BLaER1 treated with 17β-estradiol and CSF1 and Interleukin-3, amounts not matched to agents 10 nM and 100 nM (cell line): ENCODE measurements at regions not wholly inside any gene's neighbourhood (a gene's known extent, or its start where the extent isn't known, plus 50 kb on each side); places are given as distances from the start of the nearest gene placed in this dataset.

ENCODE experiments used
- H3K27ac ChIP-seq, 11 experiments: shearing (Covaris generic); formaldehyde crosslinking; 2 replicates each; pipeline ENCODE4 v1.8.1; 2022
- H3K27me3 ChIP-seq, 11 experiments: shearing (Covaris generic); formaldehyde crosslinking; 2 replicates each; pipeline ENCODE4 v1.8.1; 2022
- H3K36me3 ChIP-seq, 11 experiments: shearing (Covaris generic); formaldehyde crosslinking; 2 replicates each; pipeline ENCODE4 v1.8.1; 2022
- H3K4me1 ChIP-seq, 10 experiments: shearing (Covaris generic); formaldehyde crosslinking; 2 replicates each; pipeline ENCODE4 v1.8.1; 2022
- H3K4me2 ChIP-seq, 11 experiments: shearing (Covaris generic); formaldehyde crosslinking; 2 replicates each; pipeline ENCODE4 v1.8.1; 2022
- H3K4me3 ChIP-seq, 10 experiments: shearing (Covaris generic); formaldehyde crosslinking; 2 replicates each; pipeline ENCODE4 v1.8.1; 2022
- H3K9ac ChIP-seq, 11 experiments: shearing (Covaris generic); formaldehyde crosslinking; 2 replicates each; pipeline ENCODE4 v1.8.1; 2022
- H3K9me3 ChIP-seq, 11 experiments: shearing (Covaris generic); formaldehyde crosslinking; replicated peaks in 1 of 11; 2 replicates each; pipeline ENCODE4 v1.8.1; 2022
- H4K20me1 ChIP-seq, 11 experiments: shearing (Covaris generic); formaldehyde crosslinking; 2 replicates each; pipeline ENCODE4 v1.8.1; 2022
- Cebpa-rat ChIP-seq, 11 experiments: shearing (Covaris generic); IDR thresholded peaks; 2 replicates each; pipeline ENCODE4 v1.8.1; 2022

- no peaks in the 10 kb centered on the region for H4K20me1 ChIP-seq
- H3K36me3 ChIP-seq, result no peaks in the 10 kb centered on the region
- no peak overlapping the region for H3K4me3 ChIP-seq
- no peak for TF ChIP-seq Cebpa-rat (IDR thresholded peaks at IDR 0.05)
- no peaks in the 10 kb centered on the region for H3K4me1 ChIP-seq
- no peak overlapping the region for H3K9ac ChIP-seq
- H3K4me2 ChIP-seq, result no peak overlapping the region
- H3K27me3 ChIP-seq, result no peaks in the 10 kb centered on the region
- H3K9me3 ChIP-seq, result peaks cover 20 to 26% (median 23%) of the 10 kb centered on the region in 11 experiments
- H3K27ac ChIP-seq, result no peak overlapping the region
Measured at GRCh38 chr3:27848826-27849225, 126.7 kb upstream of the EOMES start.

GRCh38 chr3:27859821-27860220, 137.7 kb upstream of the EOMES start:
- H3K4me1 ChIP-seq, result no peaks in the 10 kb centered on the region
- H4K20me1 ChIP-seq, result no peaks in the 10 kb centered on the region
- no peak overlapping the region for H3K27ac ChIP-seq
- H3K4me3 ChIP-seq, result no peak overlapping the region
- no peak for TF ChIP-seq Cebpa-rat (IDR thresholded peaks at IDR 0.05)
- no peaks in the 10 kb centered on the region for H3K27me3 ChIP-seq
- peaks cover 3 to 10% (median 8%) of the 10 kb centered on the region in 11 experiments; a peak in 16 of 22 replicates for H3K9me3 ChIP-seq
- no peaks in the 10 kb centered on the region for H3K36me3 ChIP-seq
- no peak overlapping the region for H3K9ac ChIP-seq
- no peak overlapping the region for H3K4me2 ChIP-seq

- no peaks in the 10 kb centered on the region for H3K27me3 ChIP-seq
- no peak overlapping the region for H3K9ac ChIP-seq
- H4K20me1 ChIP-seq, result no peaks in the 10 kb centered on the region
- H3K4me3 ChIP-seq, result no peak overlapping the region
- H3K4me2 ChIP-seq, result no peak overlapping the region
- H3K9me3 ChIP-seq, result no peaks in the 10 kb centered on the region; a peak in 1 of 22 replicates
- TF ChIP-seq Cebpa-rat (IDR thresholded peaks at IDR 0.05), result no peak
- H3K36me3 ChIP-seq, result no peaks in the 10 kb centered on the region
- H3K4me1 ChIP-seq, result no peaks in the 10 kb centered on the region
- no peak overlapping the region for H3K27ac ChIP-seq
Measured at GRCh38 chr3:27861046-27862036, 139.2 kb upstream of the EOMES start.

GRCh38 chr3:27865731-27866130, 143.6 kb upstream of the EOMES start:
- Histone ChIP-seq H4K20me1 (no peaks in the 10 kb centered on the region), H3K9me3 (peaks cover 21 to 38% (median 30%) of the 10 kb centered on the region in 11 experiments), H3K4me3 (no peak overlapping the region), H3K27me3 (no peaks in the 10 kb centered on the region), H3K4me1 (no peaks in the 10 kb centered on the region), H3K27ac (no peak overlapping the region), H3K36me3 (no peaks in the 10 kb centered on the region), H3K4me2 (no peak overlapping the region), H3K9ac (no peak overlapping the region)
- no peak for TF ChIP-seq Cebpa-rat (IDR thresholded peaks at IDR 0.05)

- Histone ChIP-seq H4K20me1 (no peaks in the 10 kb centered on the region), H3K9me3 (peaks cover 21 to 41% (median 30%) of the 10 kb centered on the region in 11 experiments), H3K4me1 (no peaks in the 10 kb centered on the region), H3K9ac (no peak overlapping the region), H3K4me2 (no peak overlapping the region), H3K27me3 (no peaks in the 10 kb centered on the region), H3K27ac (no peak overlapping the region), H3K4me3 (no peak overlapping the region), H3K36me3 (no peaks in the 10 kb centered on the region)
- TF ChIP-seq Cebpa-rat (IDR thresholded peaks at IDR 0.05), result no peak
Measured at GRCh38 chr3:27869152-27869551, 147.0 kb upstream of the EOMES start.

- Histone ChIP-seq H3K36me3 (no peaks in the 10 kb centered on the region), H3K4me2 (peak overlapping the region in 6 of 11 experiments; percentile 4 to 28 (median 8); a peak in 7 of 22 replicates), H3K27me3 (no peaks in the 10 kb centered on the region), H4K20me1 (no peaks in the 10 kb centered on the region), H3K27ac (no peak overlapping the region), H3K9ac (no peak overlapping the region), H3K9me3 (no peaks in the 10 kb centered on the region), H3K4me1 (peaks cover 6 to 20% (median 13%) of the 10 kb centered on the region in 10 experiments; a peak in 19 of 20 replicates), H3K4me3 (no peak overlapping the region)
- no peak for TF ChIP-seq Cebpa-rat (IDR thresholded peaks at IDR 0.05)
Measured at GRCh38 chr3:27877061-27878013, 155.2 kb upstream of the EOMES start.

GRCh38 chr3:27878014-27878383, 155.9 kb upstream of the EOMES start:
- H3K27me3 ChIP-seq, result no peaks in the 10 kb centered on the region
- H3K36me3 ChIP-seq, result no peaks in the 10 kb centered on the region
- no peak overlapping the region for H3K27ac ChIP-seq
- no peak overlapping the region for H3K4me3 ChIP-seq
- no peak for TF ChIP-seq Cebpa-rat (IDR thresholded peaks at IDR 0.05)
- H3K9me3 ChIP-seq, result no peaks in the 10 kb centered on the region
- H4K20me1 ChIP-seq, result no peaks in the 10 kb centered on the region
- H3K4me1 ChIP-seq, result peaks cover 6 to 20% (median 13%) of the 10 kb centered on the region in 10 experiments; a peak in 19 of 20 replicates
- no peak overlapping the region for H3K9ac ChIP-seq
- H3K4me2 ChIP-seq, result peak overlapping the region in 6 of 11 experiments; percentile 4 to 28 (median 8); a peak in 5 of 22 replicates

- H3K27ac ChIP-seq, result no peak overlapping the region
- peaks cover 6 to 20% (median 13%) of the 10 kb centered on the region in 10 experiments; a peak in 19 of 20 replicates for H3K4me1 ChIP-seq
- H3K27me3 ChIP-seq, result no peaks in the 10 kb centered on the region
- 0 out of 22 replicates have a peak overlapping the region, but pooled peaks of 1 of the 11 experiments have one; percentile 5 for H3K9ac ChIP-seq
- H3K36me3 ChIP-seq, result no peaks in the 10 kb centered on the region
- H3K9me3 ChIP-seq, result no peaks in the 10 kb centered on the region
- H3K4me3 ChIP-seq, result no peak overlapping the region
- no peaks in the 10 kb centered on the region for H4K20me1 ChIP-seq
- TF ChIP-seq Cebpa-rat (IDR thresholded peaks at IDR 0.05), result no peak
- H3K4me2 ChIP-seq, result peak overlapping the region; percentile 30 to 60 (median 47); a peak in 21 of 22 replicates
Measured at GRCh38 chr3:27880969-27881892, 159.1 kb upstream of the EOMES start.
